ENCODE measurements at regions not wholly inside any gene's neighbourhood (a gene's known extent, or its start where the extent isn't known, plus 50 kb on each side); places are given as distances from the start of the nearest gene placed in this dataset.

DNA sequence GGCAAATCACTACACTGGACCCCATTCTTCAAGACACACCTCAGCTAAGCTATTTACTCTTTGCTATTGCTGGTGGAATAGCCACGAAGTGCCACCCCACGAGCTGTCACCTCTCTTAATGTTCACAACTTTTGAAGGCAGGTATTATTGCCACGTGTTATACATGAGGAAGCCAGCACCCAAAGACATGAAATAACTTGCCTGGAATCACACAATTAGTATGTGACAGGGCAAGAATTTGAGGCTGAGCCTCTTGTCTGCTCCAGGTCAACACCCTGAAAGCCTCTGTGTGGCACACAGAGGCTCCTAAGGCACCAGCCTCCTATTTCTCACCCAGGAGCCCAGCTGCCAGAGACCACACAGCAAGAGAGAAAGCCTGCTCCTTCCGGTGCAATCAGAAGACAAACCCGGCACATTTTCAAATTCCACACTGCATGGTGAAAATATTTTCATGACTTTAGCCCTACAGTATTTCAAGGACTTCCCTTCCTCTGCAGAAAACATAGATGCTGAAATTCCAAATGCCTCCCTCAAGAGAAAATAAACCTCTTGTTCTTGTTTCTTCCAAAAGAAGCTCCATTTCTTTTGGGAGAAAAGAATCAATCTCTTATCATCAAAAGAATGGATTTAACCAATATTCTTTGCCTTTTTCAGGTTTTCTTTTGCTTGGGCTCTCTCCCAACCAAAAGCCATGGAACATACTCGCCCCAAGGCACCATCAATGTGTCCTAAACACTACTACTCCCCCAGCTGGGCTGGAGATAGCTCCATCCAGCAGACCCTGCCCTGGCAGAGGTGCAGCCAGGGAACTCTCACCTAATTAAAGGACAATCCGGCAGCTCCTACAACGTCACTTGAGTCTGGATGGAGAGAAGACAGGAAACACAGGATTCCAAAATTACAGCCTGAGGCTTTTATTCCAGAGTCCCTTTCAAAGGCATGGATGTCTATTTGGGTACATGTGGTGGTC, 84.7 kb upstream of the THBS1 start:
- DNase-seq: peak; percentile 79

DNA sequence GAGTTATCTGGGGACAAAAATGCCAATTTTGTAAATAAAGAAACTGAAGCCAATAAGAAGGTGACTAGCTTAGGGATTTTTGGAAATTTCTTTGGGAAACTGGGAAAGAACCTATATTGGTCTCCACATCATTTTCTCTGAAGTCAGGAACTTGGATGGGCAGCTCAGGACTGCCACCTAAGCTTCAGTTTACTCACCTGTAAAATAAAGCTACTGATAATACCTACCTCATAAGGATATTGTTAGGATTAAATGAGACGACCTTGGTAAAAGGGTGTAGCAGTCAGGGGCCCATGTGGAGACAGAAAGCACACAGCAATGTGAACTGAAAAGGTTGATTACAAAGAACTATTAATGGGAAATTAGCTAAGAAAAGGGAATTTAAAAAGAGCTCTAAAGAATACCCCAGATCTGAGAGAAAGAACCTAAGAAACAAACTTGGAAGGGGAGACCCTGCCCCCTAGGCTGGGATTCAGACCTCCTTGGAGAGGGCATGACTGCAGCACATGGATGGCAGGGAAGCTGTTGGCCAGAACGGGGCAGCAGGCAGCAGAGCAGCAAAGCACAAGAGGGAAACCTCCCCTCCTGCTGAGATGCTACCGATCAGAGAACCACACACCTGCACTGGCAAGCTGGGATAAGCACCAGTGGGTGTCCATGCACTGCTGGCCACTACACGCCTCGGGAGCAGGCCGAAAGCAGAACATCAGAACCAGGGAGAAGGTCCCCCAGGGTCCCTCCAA, 83.7 kb upstream of the THBS1 start:
- no peak for DNase-seq

- DNase-seq: no peak
These were observed 82.9 kb upstream of the THBS1 start for GRCh38 chr15:39497759-39498565.

- DNase-seq: peak; percentile 71
These were observed 82.2 kb upstream of the THBS1 start for GRCh38 chr15:39498629-39499028.

GRCh38 chr15:39499042-39499441, 81.8 kb upstream of the THBS1 start:
- DNase-seq: no peak

- DNase-seq: peak; percentile 76
These were observed 81.2 kb upstream of the THBS1 start for GRCh38 chr15:39499681-39500080.

DNA sequence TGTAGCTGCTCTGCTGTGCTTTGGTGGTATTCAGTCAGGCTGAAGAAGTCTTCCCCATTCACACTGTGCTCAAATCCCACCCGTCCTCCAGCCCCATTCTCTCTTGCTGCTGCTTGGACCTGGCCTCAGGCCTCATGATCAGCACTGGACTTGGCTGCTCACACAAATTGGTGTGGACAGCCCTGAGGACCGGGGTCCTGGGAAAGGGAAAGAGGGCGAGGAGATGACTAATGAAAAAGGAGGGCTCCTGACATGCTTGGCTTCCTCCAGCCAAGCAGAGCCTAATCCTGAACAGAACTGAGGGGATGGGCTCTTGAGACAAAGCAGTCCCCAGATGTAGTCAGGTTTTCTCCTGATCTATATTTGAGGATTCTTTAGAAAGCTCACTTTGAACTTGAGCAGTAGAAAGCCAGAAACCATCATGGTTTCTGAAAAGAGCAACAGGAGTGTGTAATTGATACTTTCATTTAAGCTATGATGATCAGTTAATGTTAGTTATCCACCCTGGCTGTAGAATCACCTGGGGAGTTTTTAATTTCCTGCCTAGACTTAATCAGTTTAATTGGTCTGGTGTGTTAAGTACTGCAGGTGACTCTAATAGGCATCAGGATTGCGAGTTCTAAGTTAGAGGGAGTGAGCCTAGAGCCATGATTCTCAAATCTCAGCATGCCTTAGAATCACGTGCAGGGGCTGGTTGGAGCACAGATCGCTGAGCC, 79.4 kb upstream of the THBS1 start:
- no peak for DNase-seq

- no peak for DNase-seq
These were observed 78.8 kb upstream of the THBS1 start for GRCh38 chr15:39502082-39502447.

DNA sequence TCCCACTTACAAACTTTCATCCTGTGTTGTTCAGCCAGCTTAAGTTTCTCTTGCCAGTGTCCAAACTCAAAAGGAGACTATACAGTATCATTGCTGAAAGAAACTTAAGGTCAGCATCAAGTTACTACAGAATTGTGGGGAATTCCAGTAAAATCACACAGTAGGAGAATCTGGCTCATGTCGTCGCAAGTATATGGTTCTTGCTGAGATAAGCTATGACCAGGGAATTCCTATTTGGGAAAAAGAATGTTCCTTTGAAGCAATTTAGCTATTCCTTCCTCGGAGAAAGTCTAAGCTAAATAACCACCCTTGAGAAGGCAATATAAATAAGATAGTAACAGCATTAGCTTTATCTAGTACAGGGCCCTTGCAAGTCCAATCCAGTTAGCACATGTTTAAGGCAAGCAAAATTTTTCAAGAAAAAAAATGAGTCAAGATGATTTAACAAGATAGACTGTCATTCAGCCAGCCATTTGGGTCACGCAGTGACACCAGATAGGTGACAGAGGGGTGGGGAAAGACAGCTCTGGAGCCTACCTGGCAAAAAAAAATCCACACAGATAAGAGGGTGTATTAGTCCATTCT, 78.2 kb upstream of the THBS1 start:
- no peak for DNase-seq

DNA sequence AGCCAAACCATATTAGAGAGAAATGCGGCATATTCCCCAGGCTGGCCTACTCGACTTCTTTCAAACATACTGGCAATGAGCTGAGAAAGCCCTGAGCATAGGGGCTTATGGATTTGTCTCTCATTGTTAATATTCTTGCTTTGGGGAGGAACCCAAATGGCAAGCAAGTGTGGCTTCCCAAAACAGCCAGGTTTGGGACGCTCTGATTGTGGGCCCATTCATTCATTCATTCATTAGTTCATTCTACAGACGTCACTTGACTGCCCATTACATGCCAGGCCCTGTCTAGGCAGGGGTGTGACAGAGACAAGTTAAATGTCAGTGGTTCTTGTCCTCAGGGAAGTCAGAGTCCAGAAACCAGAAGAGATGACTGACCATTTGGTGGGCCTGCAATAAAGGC, 77.4 kb upstream of the THBS1 start:
- DNase-seq: no peak

DNA sequence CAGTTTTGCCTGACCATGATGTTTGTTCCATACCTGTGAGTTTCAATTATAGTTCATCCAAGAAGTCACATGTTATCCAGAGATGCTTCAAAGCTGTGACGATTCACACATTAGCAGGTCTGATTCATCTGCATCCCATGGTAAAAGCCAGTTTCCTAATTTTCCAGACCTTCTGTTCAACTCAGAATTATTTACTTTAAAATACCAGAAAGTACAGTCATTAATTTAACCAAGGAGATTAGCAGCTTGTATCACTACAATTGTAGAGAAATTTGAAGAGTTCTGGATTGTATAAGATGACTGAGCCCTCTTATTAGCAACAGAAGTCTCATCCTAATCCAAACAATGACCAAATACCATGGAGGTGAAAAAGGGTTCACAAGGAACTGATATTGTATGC, 76.1 kb upstream of the THBS1 start:
- DNase-seq: peak; percentile 93

GRCh38 chr15:39506146-39506545, 74.7 kb upstream of the THBS1 start:
- peak; percentile 32 for DNase-seq

DNA sequence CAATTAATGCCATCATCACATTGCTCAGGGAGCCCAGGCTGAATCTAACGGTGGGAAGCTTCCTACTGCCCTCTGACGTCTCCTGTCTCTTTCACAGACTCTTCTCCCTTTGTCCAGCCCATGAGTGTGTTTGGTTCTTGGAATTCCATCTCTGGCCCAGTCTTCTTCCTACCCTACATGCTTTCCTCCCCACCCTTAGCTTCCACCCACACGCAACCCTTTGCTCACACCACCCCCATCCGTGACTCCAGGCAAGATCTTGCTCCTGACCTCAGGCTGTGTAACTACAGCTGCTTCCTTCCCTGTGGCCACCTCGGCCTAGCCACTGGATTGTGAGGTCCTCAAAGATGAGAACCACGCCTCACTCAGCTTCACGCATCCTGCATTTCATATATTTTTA, 72.3 kb upstream of the THBS1 start:
- DNase-seq: no peak

- DNase-seq: no peak
These were observed 70.7 kb upstream of the THBS1 start for GRCh38 chr15:39510001-39510701.

- DNase-seq: peak; percentile 89
These were observed 69.6 kb upstream of the THBS1 start for GRCh38 chr15:39511000-39511915.

DNA sequence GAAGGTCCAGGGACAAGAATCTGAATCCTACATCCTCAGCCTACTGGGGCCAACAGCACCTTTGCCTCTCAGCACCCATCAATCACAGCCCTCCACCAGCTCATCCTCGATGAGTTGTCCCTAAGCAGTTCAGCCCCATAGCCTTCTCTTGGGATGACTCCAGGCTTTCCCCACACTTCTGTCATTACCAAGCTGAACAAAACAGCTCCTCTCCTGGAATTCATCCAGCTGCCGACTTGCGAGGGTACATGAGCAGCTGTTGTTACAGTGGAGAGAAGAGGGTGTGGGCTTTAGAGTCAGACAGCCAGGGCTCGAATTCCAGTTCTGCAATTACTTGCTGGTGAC, 69.0 kb upstream of the THBS1 start:
- peak; percentile 91 for DNase-seq

DNA sequence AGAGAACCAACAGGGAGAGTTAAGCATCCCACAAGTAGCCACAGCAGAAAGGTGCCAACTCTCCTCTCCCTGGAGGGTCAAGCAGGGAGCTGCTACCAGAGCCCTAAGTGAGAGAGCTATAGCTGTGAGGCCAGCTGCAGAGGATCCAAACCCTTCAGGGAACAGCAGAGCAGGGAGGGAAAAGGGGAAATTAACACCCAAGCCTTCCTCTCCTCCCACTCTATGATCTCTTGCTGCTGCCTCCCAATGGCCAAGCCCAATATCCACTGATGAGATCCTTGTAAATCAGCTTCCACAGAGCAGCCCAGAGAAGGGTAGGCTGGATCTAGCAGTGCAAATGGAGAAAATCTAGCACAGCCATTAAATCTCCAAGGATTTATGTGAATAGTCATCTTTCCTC, 68.2 kb upstream of the THBS1 start:
- DNase-seq: no peak

GRCh38 chr15:39513936-39514335, 66.9 kb upstream of the THBS1 start:
- DNase-seq: no peak

- DNase-seq: no peak
These were observed 65.9 kb upstream of the THBS1 start for GRCh38 chr15:39514933-39515332.

DNA sequence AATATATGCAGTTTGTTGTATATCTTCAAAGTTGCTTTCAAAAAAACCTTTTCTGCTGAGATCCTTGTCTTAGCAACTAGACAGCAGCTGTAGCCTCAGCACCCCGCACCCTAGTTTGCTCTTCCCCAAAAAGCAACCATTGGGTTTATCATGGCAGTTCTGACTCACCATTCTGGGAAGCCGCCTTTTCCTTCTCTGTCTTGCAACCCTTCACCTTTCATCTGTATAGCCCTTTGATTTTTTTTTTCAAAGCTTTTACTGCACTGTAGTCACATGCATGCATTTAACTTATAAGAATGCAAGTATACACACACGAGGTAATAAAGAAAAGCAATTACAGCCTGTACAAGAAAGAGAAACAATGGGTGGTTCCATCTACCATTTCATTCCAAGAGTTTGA, 65.1 kb upstream of the THBS1 start:
- no peak for DNase-seq
